ENCODE measurements at regions not wholly inside any gene's neighbourhood (a gene's known extent, or its start where the extent isn't known, plus 50 kb on each side); places are given as distances from the start of the nearest gene placed in this dataset.

DNA sequence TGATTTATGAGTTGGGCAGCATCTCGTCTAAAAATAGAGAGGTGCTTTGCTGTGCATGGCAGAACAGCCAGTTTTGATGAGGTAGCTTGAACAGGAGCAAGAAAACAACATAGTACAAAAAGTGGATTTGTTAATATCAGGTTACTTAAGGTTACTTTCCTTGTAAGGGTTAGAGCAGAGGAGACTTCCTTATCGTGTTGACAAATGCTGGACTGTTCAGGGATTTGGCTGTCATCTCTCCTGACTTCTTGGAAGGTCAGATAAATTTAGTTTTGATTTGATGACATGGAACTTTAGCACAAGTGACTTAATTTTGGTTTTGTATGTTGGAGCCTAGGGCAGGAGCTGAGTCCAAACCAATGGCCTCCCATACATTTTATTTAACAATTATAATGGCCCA lies 163.9 kb upstream of the ELAC2 start:
- no peak for DNase-seq
- Histone ChIP-seq H3K4me1 (ENCODE audit: insufficient read depth, low read length) (no peaks in the 10 kb centered on the region), H3K27me3 (ENCODE audit: insufficient read depth, low read length, poor library complexity, severe bottlenecking) (no peaks in the 10 kb centered on the region), H3K9me3 (ENCODE audit: low read length) (no peaks in the 10 kb centered on the region), H3K36me3 (ENCODE audit: insufficient read depth, low read length) (no peaks in the 10 kb centered on the region), H3K4me3 (ENCODE audit: low read length) (no peak overlapping the region), H3K27ac (ENCODE audit: low read depth, low read length) (no peak overlapping the region)
- H3K9me3 Mint-ChIP-seq: peaks cover 0 to 11% (median 3%) of the 10 kb centered on the region in 5 donors
- no peaks in the 10 kb centered on the region for H3K36me3 Mint-ChIP-seq
- H3K4me3 Mint-ChIP-seq: no peak overlapping the region
- POLR2A ChIA-PET: no interaction called here
- H3K4me1 Mint-ChIP-seq: no peaks in the 10 kb centered on the region
- H3K27ac Mint-ChIP-seq: no peak overlapping the region
- CTCF ChIA-PET: no interaction called here
- H3K27me3 Mint-ChIP-seq: peaks cover 0 to 1% of the 10 kb centered on the region in 2 donors

DNA sequence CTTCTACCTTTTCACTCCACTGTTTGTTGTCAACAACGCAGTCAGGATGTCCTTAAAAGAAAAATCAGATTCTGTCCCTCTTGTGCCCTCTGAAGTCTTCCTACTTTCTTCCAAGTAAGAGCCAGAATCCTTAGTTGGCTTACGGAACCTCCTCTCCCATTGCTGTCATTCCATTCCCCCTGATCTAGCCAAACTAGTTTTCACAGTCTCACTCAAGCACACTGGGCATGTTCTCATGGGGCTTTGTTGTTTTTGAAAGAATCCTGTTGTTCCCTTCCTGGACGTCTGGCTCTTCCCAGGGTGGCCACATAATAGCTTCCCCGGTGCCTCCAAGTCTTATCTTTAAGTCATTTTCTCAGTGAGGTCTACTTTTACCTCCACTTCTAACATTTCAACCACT lies 158.6 kb upstream of the ELAC2 start:
- CTCF ChIA-PET: no interaction called here
- POLR2A ChIA-PET: no interaction called here
- H3K27ac ChIP-seq (ENCODE audit: low read depth, low read length): no peak overlapping the region
- H3K4me1 ChIP-seq (ENCODE audit: insufficient read depth, low read length): no peaks in the 10 kb centered on the region
- H3K4me3 Mint-ChIP-seq: no peak overlapping the region
- no peaks in the 10 kb centered on the region for H3K36me3 Mint-ChIP-seq
- no peak overlapping the region for H3K27ac Mint-ChIP-seq
- H3K9me3 Mint-ChIP-seq: peaks cover 8 to 22% (median 11%) of the 10 kb centered on the region in 5 donors
- no peaks in the 10 kb centered on the region for H3K36me3 ChIP-seq (ENCODE audit: insufficient read depth, low read length)
- no peaks in the 10 kb centered on the region for H3K27me3 ChIP-seq (ENCODE audit: insufficient read depth, low read length, poor library complexity, severe bottlenecking)
- H3K27me3 Mint-ChIP-seq: no peaks in the 10 kb centered on the region
- no peak for DNase-seq
- H3K9me3 ChIP-seq (ENCODE audit: low read length): no peaks in the 10 kb centered on the region
- H3K4me3 ChIP-seq (ENCODE audit: low read length): no peak overlapping the region
- no peaks in the 10 kb centered on the region for H3K4me1 Mint-ChIP-seq

DNA sequence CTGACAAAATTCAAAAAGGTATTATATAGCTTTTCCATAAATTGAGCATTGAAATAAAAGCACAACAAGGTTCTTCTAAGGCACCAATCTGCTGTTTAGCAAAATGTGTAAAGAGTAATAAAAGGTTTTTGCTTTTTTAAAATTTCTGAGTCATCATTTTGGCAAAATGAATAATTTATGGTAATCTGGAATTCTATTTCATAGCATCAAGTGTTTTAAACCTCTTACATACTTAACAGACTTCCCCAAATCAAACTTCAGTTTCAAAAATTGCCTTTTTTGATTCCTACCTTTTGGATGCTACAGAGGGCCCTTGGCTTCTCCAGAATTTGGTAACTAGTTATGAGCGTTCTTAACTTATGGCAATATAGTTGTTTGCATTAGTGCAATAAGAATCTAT lies 154.0 kb upstream of the ELAC2 start:
- Histone ChIP-seq H3K27ac (ENCODE audit: low read depth, low read length) (no peak overlapping the region), H3K4me1 (ENCODE audit: insufficient read depth, low read length) (no peaks in the 10 kb centered on the region), H3K9me3 (ENCODE audit: low read length) (no peaks in the 10 kb centered on the region), H3K27me3 (ENCODE audit: insufficient read depth, low read length, poor library complexity, severe bottlenecking) (no peaks in the 10 kb centered on the region), H3K4me3 (ENCODE audit: low read length) (no peak overlapping the region), H3K36me3 (ENCODE audit: insufficient read depth, low read length) (no peaks in the 10 kb centered on the region)
- Mint-ChIP-seq H3K9me3 (peaks cover 17 to 36% (median 18%) of the 10 kb centered on the region in 5 donors), H3K27me3 (no peaks in the 10 kb centered on the region), H3K27ac (no peak overlapping the region), H3K4me3 (no peak overlapping the region), H3K36me3 (no peaks in the 10 kb centered on the region), H3K4me1 (no peaks in the 10 kb centered on the region)
- POLR2A ChIA-PET: no interaction called here
- no peak for DNase-seq
- CTCF ChIA-PET: no interaction called here

DNA sequence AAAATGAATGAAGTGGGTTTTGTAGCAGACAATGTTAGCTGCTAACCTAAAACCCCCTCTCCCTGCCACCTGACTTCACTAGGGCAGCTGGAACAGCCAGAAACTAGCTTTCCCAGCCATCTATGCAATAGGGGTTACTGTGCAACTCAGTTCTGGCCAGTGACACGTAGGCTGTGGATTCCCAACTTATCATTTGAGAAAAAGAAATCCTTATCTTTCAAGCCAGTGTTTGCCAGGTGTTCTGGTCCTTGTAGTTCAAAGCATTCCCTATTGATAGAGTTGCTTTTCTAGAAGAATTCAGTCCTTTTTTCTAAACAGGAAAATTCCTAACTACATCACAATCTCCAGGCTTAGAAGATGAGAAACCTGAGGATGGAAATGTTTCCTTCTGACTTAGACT lies 144.5 kb upstream of the ELAC2 start:
- no peak for DNase-seq
- Mint-ChIP-seq H3K9me3 (peaks cover 0 to 4% (median 0%) of the 10 kb centered on the region in 5 donors), H3K4me1 (no peaks in the 10 kb centered on the region), H3K36me3 (no peaks in the 10 kb centered on the region), H3K4me3 (no peak overlapping the region), H3K27ac (no peak overlapping the region), H3K27me3 (no peaks in the 10 kb centered on the region)
- Histone ChIP-seq H3K27ac (ENCODE audit: low read depth, low read length) (no peak overlapping the region), H3K4me1 (ENCODE audit: insufficient read depth, low read length) (no peaks in the 10 kb centered on the region), H3K4me3 (ENCODE audit: low read length) (no peak overlapping the region), H3K36me3 (ENCODE audit: insufficient read depth, low read length) (no peaks in the 10 kb centered on the region), H3K9me3 (ENCODE audit: low read length) (no peaks in the 10 kb centered on the region), H3K27me3 (ENCODE audit: insufficient read depth, low read length, poor library complexity, severe bottlenecking) (no peaks in the 10 kb centered on the region)
- CTCF ChIA-PET: no interaction called here
- POLR2A ChIA-PET: no interaction called here

DNA sequence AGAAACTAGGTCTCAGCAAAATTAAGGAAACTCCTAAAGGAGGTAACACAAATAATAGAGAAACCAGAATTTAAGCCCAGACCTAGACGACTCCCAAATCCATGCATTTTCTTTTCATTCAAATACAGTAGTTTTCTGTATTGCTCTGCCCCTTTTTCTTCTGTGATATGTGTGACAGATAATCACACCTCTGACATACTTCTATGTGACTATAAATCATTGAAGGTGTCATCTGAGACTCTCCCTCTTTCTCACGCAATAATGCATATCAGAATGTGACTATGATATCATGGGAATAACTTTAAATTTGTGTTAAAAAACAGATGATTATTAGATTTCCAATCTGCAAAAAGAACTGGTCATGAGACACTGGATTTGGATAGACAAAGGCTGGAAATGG lies 143.0 kb upstream of the ELAC2 start:
- Histone ChIP-seq H3K27me3 (ENCODE audit: insufficient read depth, low read length, poor library complexity, severe bottlenecking) (no peaks in the 10 kb centered on the region), H3K4me3 (ENCODE audit: low read length) (no peak overlapping the region), H3K36me3 (ENCODE audit: insufficient read depth, low read length) (no peaks in the 10 kb centered on the region), H3K27ac (ENCODE audit: low read depth, low read length) (no peak overlapping the region), H3K4me1 (ENCODE audit: insufficient read depth, low read length) (no peaks in the 10 kb centered on the region), H3K9me3 (ENCODE audit: low read length) (no peaks in the 10 kb centered on the region)
- H3K27me3 Mint-ChIP-seq: no peaks in the 10 kb centered on the region
- H3K4me1 Mint-ChIP-seq: no peaks in the 10 kb centered on the region
- CTCF ChIA-PET: no interaction called here
- peaks cover 0 to 4% (median 0%) of the 10 kb centered on the region in 5 donors for H3K9me3 Mint-ChIP-seq
- H3K27ac Mint-ChIP-seq: no peak overlapping the region
- H3K36me3 Mint-ChIP-seq: no peaks in the 10 kb centered on the region
- H3K4me3 Mint-ChIP-seq: no peak overlapping the region
- no peak for DNase-seq
- POLR2A ChIA-PET: no interaction called here

DNA sequence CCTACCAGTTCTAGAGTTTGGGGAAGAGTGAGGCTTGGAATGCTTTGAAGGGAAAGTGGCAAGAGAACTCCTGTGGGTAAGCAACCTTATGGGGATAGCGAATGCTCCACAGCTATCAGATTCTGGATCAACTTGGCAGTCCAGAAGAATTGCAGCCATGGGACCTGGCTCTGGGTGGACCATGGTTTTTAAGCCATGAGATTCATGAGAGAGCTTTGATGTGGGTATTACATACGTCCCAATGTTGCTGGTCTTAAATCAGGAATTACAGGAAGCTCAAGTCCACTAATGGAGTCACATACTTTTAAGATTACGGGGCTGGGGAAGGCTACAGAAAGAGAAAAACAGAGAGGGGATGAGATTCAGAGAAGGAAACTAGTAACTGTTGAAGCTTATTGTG lies 142.5 kb upstream of the ELAC2 start:
- Histone ChIP-seq H3K27me3 (ENCODE audit: insufficient read depth, low read length, poor library complexity, severe bottlenecking) (no peaks in the 10 kb centered on the region), H3K36me3 (ENCODE audit: insufficient read depth, low read length) (no peaks in the 10 kb centered on the region), H3K4me1 (ENCODE audit: insufficient read depth, low read length) (no peaks in the 10 kb centered on the region), H3K27ac (ENCODE audit: low read depth, low read length) (no peak overlapping the region), H3K4me3 (ENCODE audit: low read length) (no peak overlapping the region), H3K9me3 (ENCODE audit: low read length) (no peaks in the 10 kb centered on the region)
- Mint-ChIP-seq H3K27ac (no peak overlapping the region), H3K4me1 (no peaks in the 10 kb centered on the region), H3K36me3 (no peaks in the 10 kb centered on the region), H3K27me3 (no peaks in the 10 kb centered on the region), H3K4me3 (no peak overlapping the region), H3K9me3 (peaks cover 0 to 4% (median 0%) of the 10 kb centered on the region in 5 donors)
- ChIA-PET CTCF (no interaction called here), POLR2A (no interaction called here)
- DNase-seq: no peak

DNA sequence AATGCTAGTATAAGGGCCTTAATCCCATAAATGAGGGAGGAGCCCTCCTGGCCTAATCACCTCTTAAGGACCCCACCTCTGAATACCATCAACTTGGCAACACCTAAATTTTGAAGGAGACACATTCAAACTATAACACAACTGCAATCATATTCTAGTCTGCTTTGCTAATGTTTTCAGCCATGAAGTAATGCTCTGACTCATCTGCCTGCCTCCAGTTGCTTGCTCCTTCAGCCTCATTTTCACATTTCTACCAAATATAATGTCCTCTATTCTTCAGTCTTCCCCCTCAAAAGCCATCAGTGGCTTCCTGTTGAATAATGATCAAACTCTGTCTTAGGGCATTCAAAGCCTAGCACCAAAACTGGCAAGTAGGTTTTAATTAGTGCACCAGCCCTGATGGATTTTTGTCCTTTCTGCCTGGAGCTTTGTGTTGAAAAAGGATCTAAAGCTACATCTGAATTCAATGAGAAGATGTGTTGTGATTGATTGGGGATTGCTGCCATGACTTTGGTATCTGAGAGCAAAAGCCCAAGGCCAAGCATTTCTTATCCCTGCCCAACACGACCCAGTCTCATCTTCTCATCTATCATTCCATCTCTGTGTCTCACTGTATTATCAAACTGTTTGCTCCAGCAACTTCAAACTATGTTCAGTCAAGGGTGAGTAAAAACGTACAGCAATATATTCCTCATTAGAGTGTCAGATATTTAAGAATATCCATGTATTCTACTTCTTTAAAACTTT lies 140.8 kb upstream of the ELAC2 start:
- ChIA-PET POLR2A (no interaction called here), CTCF (no interaction called here)
- H3K27me3 Mint-ChIP-seq: no peaks in the 10 kb centered on the region
- no peaks in the 10 kb centered on the region for H3K27me3 ChIP-seq (ENCODE audit: insufficient read depth, low read length, poor library complexity, severe bottlenecking)
- no peak for DNase-seq
- H3K4me3 Mint-ChIP-seq: no peak overlapping the region
- H3K27ac ChIP-seq (ENCODE audit: low read depth, low read length): no peak overlapping the region
- no peaks in the 10 kb centered on the region for H3K4me1 Mint-ChIP-seq
- H3K36me3 ChIP-seq (ENCODE audit: insufficient read depth, low read length): no peaks in the 10 kb centered on the region
- H3K9me3 ChIP-seq (ENCODE audit: low read length): no peaks in the 10 kb centered on the region
- H3K36me3 Mint-ChIP-seq: no peaks in the 10 kb centered on the region
- no peaks in the 10 kb centered on the region for H3K9me3 Mint-ChIP-seq
- no peak overlapping the region for H3K27ac Mint-ChIP-seq
- no peak overlapping the region for H3K4me3 ChIP-seq (ENCODE audit: low read length)
- no peaks in the 10 kb centered on the region for H3K4me1 ChIP-seq (ENCODE audit: insufficient read depth, low read length)

DNA sequence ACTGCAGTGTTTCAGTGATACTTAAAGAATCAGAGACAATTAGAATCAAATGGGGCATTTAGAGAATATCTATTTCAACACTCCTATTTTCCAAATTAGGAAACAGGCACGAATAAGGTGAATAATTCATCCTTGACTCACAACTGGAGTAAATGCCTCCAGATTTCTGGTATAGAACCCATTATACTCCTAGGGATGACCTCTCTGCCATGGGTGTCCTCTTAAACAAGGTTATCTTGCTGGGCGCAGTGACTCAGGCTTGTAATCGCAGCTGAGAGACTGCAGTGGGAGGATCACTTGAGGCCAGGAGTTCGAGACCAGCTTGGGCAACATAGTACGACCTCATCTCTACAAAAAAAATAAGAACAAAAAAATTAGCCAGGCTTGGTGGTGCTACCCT lies 139.8 kb upstream of the ELAC2 start:
- no peaks in the 10 kb centered on the region for H3K9me3 ChIP-seq (ENCODE audit: low read length)
- no peak overlapping the region for H3K4me3 ChIP-seq (ENCODE audit: low read length)
- H3K27me3 Mint-ChIP-seq: no peaks in the 10 kb centered on the region
- no peak for DNase-seq
- H3K4me1 ChIP-seq (ENCODE audit: insufficient read depth, low read length): no peaks in the 10 kb centered on the region
- H3K36me3 Mint-ChIP-seq: no peaks in the 10 kb centered on the region
- no peaks in the 10 kb centered on the region for H3K4me1 Mint-ChIP-seq
- ChIA-PET POLR2A (no interaction called here), CTCF (no interaction called here)
- no peak overlapping the region for H3K4me3 Mint-ChIP-seq
- H3K27ac Mint-ChIP-seq: no peak overlapping the region
- no peak overlapping the region for H3K27ac ChIP-seq (ENCODE audit: low read depth, low read length)
- H3K36me3 ChIP-seq (ENCODE audit: insufficient read depth, low read length): no peaks in the 10 kb centered on the region
- H3K9me3 Mint-ChIP-seq: peaks cover 0 to 7% (median 0%) of the 10 kb centered on the region in 5 donors
- no peaks in the 10 kb centered on the region for H3K27me3 ChIP-seq (ENCODE audit: insufficient read depth, low read length, poor library complexity, severe bottlenecking)

DNA sequence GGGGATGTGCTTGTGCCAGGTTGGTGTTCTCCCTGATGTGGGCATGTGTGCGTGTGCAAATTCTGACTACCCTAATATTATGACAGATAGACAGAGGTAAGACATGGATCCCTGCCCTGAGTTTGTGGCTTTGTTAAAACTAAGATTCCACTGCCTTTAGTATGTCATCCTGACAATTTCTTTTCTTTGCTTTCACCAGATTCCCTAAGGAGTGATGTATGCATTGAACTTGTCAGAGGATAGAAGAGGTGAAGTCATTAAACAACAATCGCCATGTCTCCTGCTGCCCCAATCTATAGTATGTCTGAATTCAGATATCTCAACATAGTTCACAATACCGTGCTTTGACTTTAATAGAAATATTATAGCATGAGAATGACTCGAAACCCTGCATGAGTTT lies 137.1 kb upstream of the ELAC2 start:
- POLR2A ChIA-PET: no interaction called here
- Mint-ChIP-seq H3K27ac (no peak overlapping the region), H3K4me1 (no peaks in the 10 kb centered on the region), H3K36me3 (no peaks in the 10 kb centered on the region), H3K9me3 (peaks cover 0 to 8% (median 0%) of the 10 kb centered on the region in 5 donors), H3K4me3 (no peak overlapping the region), H3K27me3 (no peaks in the 10 kb centered on the region)
- Histone ChIP-seq H3K27ac (ENCODE audit: low read depth, low read length) (no peak overlapping the region), H3K4me1 (ENCODE audit: insufficient read depth, low read length) (no peaks in the 10 kb centered on the region), H3K36me3 (ENCODE audit: insufficient read depth, low read length) (no peaks in the 10 kb centered on the region), H3K4me3 (ENCODE audit: low read length) (no peak overlapping the region), H3K9me3 (ENCODE audit: low read length) (no peaks in the 10 kb centered on the region), H3K27me3 (ENCODE audit: insufficient read depth, low read length, poor library complexity, severe bottlenecking) (no peaks in the 10 kb centered on the region)
- CTCF ChIA-PET: no interaction called here
- DNase-seq: no peak

Data from CD8-positive, alpha-beta memory T cell (primary cell).